ENCODE measurements at regions not wholly inside any gene's neighbourhood (a gene's known extent, or its start where the extent isn't known, plus 50 kb on each side); places are given as distances from the start of the nearest gene placed in this dataset.

DNA sequence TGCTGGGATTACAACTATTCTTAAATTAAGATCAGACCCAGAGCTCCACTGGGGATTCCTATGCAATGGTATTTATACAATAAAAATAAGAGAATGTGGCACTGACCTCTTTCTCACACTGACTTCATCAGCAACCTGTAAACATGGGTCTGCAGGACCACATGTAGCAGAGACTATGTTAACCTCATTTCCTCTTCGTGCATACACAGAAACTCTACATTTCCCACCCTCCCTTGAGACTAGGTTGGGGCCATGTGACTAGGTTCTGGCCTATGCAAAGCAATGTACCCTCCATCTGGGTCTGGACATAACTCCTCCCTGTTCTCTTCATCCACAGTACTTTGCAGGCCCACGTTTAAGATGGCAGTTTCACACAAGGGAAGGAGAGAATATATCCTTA, 514.4 kb upstream of the CHAC2 start:
- H3K4me3 Mint-ChIP-seq = no peak overlapping the region
- Histone ChIP-seq H3K9me3 (no peaks in the 10 kb centered on the region), H3K4me1 (ENCODE audit: control insufficient read depth in 1 of 2, extremely low read depth in 1 of 2, insufficient read depth in 2 of 2, low read length in 2 of 2) (no peaks in the 10 kb centered on the region), H3K36me3 (ENCODE audit: control insufficient read depth in 2 of 2, extremely low read depth in 1 of 2, insufficient read depth in 1 of 2, low read length in 1 of 2) (no peaks in the 10 kb centered on the region), H3K27me3 (replicated peaks in 1 of 2; ENCODE audit: control insufficient read depth in 2 of 2, extremely low read depth in 1 of 2, insufficient read depth in 2 of 2, low read length in 1 of 2) (no peaks in the 10 kb centered on the region), H3K4me3 (ENCODE audit: control insufficient read depth in 1 of 2, extremely low read depth in 1 of 2, low read length in 1 of 2) (no peak overlapping the region), H3K27ac (ENCODE audit: low read length) (no peak overlapping the region)
- ATAC-seq (replicated peaks in 1 of 4) (no peak), DNase-seq (no peak)
- no peak overlapping the region for H3K27ac Mint-ChIP-seq
- peaks cover 0 to 6% (median 0%) of the 10 kb centered on the region in 3 donors for H3K9me3 Mint-ChIP-seq
- H3K4me1 Mint-ChIP-seq = peaks cover 0 to 7% (median 0%) of the 10 kb centered on the region in 3 donors
- no peaks in the 10 kb centered on the region for H3K36me3 Mint-ChIP-seq
- POLR2A ChIA-PET = no interaction called here
- CTCF ChIA-PET = interaction anchor here in 1 of 2 donors (0.7 kb wide), 1 partner anchor 17 kb away, joined by 3 read pairs; no protein-coding TSS in a partner anchor
- WGBS (ENCODE audit: insufficient coverage) = 20% methylated on average over 1 of the region's 2 CpGs
- no peaks in the 10 kb centered on the region for H3K27me3 Mint-ChIP-seq

DNA sequence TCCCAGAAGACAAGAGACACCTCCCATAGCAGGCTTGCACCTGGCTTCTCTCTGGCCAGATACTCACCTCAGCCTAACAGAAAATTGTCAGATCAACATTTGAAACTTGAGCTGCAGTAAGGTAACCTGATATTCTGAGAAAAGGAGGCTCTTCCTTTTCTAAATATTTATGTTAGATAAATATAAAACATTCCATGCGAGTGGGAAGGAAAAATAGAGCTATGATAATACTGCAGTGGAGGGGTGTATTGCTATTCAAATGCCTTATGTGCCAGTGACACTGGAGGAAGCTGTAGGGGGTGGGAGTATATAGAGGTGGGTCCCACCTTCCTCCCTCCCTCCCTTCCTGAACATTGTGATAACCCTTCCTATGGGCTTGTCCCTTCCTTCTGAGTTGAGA, 515.5 kb upstream of the CHAC2 start:
- ChIA-PET POLR2A (no interaction called here), CTCF (no interaction called here)
- H3K4me1 Mint-ChIP-seq = peaks cover 0 to 7% (median 0%) of the 10 kb centered on the region in 3 donors
- H3K4me3 Mint-ChIP-seq = no peak overlapping the region
- Histone ChIP-seq H3K27ac (ENCODE audit: low read length) (no peak overlapping the region), H3K4me1 (ENCODE audit: control insufficient read depth in 1 of 2, extremely low read depth in 1 of 2, insufficient read depth in 2 of 2, low read length in 2 of 2) (no peaks in the 10 kb centered on the region), H3K36me3 (ENCODE audit: control insufficient read depth in 2 of 2, extremely low read depth in 1 of 2, insufficient read depth in 1 of 2, low read length in 1 of 2) (no peaks in the 10 kb centered on the region), H3K27me3 (replicated peaks in 1 of 2; ENCODE audit: control insufficient read depth in 2 of 2, extremely low read depth in 1 of 2, insufficient read depth in 2 of 2, low read length in 1 of 2) (no peaks in the 10 kb centered on the region), H3K4me3 (ENCODE audit: control insufficient read depth in 1 of 2, extremely low read depth in 1 of 2, low read length in 1 of 2) (no peak overlapping the region), H3K9me3 (no peaks in the 10 kb centered on the region)
- no peaks in the 10 kb centered on the region for H3K36me3 Mint-ChIP-seq
- DNase-seq (no peak), ATAC-seq (replicated peaks in 1 of 4) (no peak)
- no CpG with 5 or more reads among the region's 1 CpG for WGBS (ENCODE audit: insufficient coverage)
- peaks cover 0 to 4% (median 0%) of the 10 kb centered on the region in 3 donors for H3K9me3 Mint-ChIP-seq
- H3K27ac Mint-ChIP-seq = no peak overlapping the region
- H3K27me3 Mint-ChIP-seq = no peaks in the 10 kb centered on the region

DNA sequence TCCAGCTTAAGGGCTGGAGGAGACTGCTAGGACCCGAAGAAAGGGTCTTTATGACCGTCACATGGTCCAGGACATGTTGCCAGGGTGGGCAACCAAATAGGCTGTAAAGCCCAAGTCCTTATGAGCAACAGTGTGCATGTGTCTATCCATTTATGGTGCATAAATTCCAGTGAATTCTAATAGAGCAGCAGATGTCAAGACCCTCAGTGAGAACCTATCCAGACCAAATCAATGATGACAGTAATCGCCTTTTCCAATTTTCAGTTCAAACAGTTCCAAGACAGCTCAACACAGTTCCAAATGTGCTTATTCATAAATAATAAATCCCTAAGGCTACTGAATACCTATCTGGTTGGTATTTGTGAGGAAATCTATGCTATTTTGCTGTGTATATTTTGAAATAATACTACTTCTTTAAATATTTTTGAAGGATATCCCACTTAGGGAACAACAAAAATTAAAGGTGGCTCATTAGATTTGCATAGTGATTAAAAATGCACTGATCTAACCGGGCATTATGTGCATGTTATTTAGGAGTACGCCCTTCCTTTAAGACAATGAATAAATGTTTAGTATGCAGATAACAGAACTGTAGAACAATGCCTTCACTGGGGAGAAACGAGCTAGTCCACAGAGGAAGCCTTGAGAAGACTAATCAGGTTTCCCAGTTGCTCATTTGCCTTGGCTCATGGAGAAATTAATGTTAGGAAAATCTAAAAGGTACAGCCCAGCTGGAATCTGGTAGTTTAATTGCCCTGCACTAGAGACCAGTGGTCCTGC, 519.5 kb upstream of the CHAC2 start:
- ChIA-PET POLR2A (no interaction called here), CTCF (no interaction called here)
- no peaks in the 10 kb centered on the region for H3K36me3 Mint-ChIP-seq
- no peak overlapping the region for H3K27ac Mint-ChIP-seq
- peaks cover 0 to 4% (median 0%) of the 10 kb centered on the region in 3 donors for H3K4me1 Mint-ChIP-seq
- no peaks in the 10 kb centered on the region for H3K27me3 ChIP-seq (replicated peaks in 1 of 2; ENCODE audit: control insufficient read depth in 2 of 2, extremely low read depth in 1 of 2, insufficient read depth in 2 of 2, low read length in 1 of 2)
- WGBS (ENCODE audit: insufficient coverage) = 82% methylated on average over 4 of the region's 6 CpGs
- no peak for ATAC-seq (replicated peaks in 1 of 4)
- H3K4me3 ChIP-seq (ENCODE audit: control insufficient read depth in 1 of 2, extremely low read depth in 1 of 2, low read length in 1 of 2) = no peak overlapping the region
- no peaks in the 10 kb centered on the region for H3K27me3 Mint-ChIP-seq
- DNase-seq = no peak
- H3K36me3 ChIP-seq (ENCODE audit: control insufficient read depth in 2 of 2, extremely low read depth in 1 of 2, insufficient read depth in 1 of 2, low read length in 1 of 2) = no peaks in the 10 kb centered on the region
- H3K27ac ChIP-seq (ENCODE audit: low read length) = no peak overlapping the region
- peaks cover 0 to 4% (median 0%) of the 10 kb centered on the region in 3 donors for H3K9me3 Mint-ChIP-seq
- H3K4me3 Mint-ChIP-seq = no peak overlapping the region
- H3K4me1 ChIP-seq (ENCODE audit: control insufficient read depth in 1 of 2, extremely low read depth in 1 of 2, insufficient read depth in 2 of 2, low read length in 2 of 2) = no peaks in the 10 kb centered on the region
- no peaks in the 10 kb centered on the region for H3K9me3 ChIP-seq

DNA sequence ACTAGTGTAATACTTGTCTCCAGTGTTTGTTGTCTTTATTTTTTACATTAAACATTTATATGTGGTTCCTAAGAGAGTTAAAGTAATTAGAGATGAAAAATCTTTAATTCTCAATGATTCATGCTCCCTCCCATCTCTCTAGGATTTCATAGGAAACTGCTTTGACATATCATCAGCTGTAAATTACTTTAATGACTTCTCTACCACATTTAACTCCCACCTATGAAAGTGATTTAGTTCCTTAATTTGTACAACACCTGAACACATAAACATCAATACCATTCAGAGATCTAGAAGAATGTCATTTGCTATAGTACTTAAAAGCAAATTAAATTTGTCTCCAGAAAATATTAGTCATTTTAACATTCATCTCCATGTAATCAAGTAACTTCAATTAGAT, 524.2 kb upstream of the CHAC2 start:
- no peak for ATAC-seq (replicated peaks in 1 of 4)
- Histone ChIP-seq H3K36me3 (ENCODE audit: control insufficient read depth in 2 of 2, extremely low read depth in 1 of 2, insufficient read depth in 1 of 2, low read length in 1 of 2) (no peaks in the 10 kb centered on the region), H3K27ac (ENCODE audit: low read length) (no peak overlapping the region), H3K27me3 (replicated peaks in 1 of 2; ENCODE audit: control insufficient read depth in 2 of 2, extremely low read depth in 1 of 2, insufficient read depth in 2 of 2, low read length in 1 of 2) (no peaks in the 10 kb centered on the region), H3K4me1 (ENCODE audit: control insufficient read depth in 1 of 2, extremely low read depth in 1 of 2, insufficient read depth in 2 of 2, low read length in 2 of 2) (no peaks in the 10 kb centered on the region), H3K9me3 (no peaks in the 10 kb centered on the region), H3K4me3 (ENCODE audit: control insufficient read depth in 1 of 2, extremely low read depth in 1 of 2, low read length in 1 of 2) (no peak overlapping the region)
- no peaks in the 10 kb centered on the region for H3K4me1 Mint-ChIP-seq
- ChIA-PET POLR2A (no interaction called here), CTCF (no interaction called here)
- H3K27ac Mint-ChIP-seq = no peak overlapping the region
- no peaks in the 10 kb centered on the region for H3K27me3 Mint-ChIP-seq
- H3K36me3 Mint-ChIP-seq = no peaks in the 10 kb centered on the region
- no peak overlapping the region for H3K4me3 Mint-ChIP-seq
- no peaks in the 10 kb centered on the region for H3K9me3 Mint-ChIP-seq
- no peak for DNase-seq

DNA sequence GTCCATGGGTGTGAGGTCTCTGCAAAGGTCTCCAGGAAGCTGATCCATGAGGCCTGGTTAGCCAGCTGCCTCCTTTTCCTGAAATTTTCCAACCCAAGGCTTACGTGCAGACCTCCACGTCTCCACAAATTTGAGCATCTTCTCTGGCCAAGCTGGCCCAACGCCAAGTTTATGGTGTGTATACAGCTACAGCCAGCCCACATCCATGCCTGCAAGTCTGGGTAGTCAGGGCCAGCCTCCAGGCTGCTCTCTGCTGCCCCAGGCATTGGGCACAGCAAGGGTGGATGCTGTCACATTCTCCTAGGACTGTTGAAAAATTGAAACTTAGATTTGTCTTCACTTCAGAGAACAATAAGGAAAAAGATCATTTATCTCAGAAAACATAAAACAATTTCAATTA, 525.5 kb upstream of the CHAC2 start:
- DNase-seq (no peak), ATAC-seq (replicated peaks in 1 of 4) (no peak)
- Histone ChIP-seq H3K4me3 (ENCODE audit: control insufficient read depth in 1 of 2, extremely low read depth in 1 of 2, low read length in 1 of 2) (no peak overlapping the region), H3K27ac (ENCODE audit: low read length) (no peak overlapping the region), H3K9me3 (no peaks in the 10 kb centered on the region), H3K27me3 (replicated peaks in 1 of 2; ENCODE audit: control insufficient read depth in 2 of 2, extremely low read depth in 1 of 2, insufficient read depth in 2 of 2, low read length in 1 of 2) (no peaks in the 10 kb centered on the region), H3K4me1 (ENCODE audit: control insufficient read depth in 1 of 2, extremely low read depth in 1 of 2, insufficient read depth in 2 of 2, low read length in 2 of 2) (no peaks in the 10 kb centered on the region), H3K36me3 (ENCODE audit: control insufficient read depth in 2 of 2, extremely low read depth in 1 of 2, insufficient read depth in 1 of 2, low read length in 1 of 2) (no peaks in the 10 kb centered on the region)
- POLR2A ChIA-PET = no interaction called here
- CTCF ChIA-PET = no interaction called here
- 67% methylated on average over 1 of the region's 3 CpGs for WGBS (ENCODE audit: insufficient coverage)
- Mint-ChIP-seq H3K27ac (no peak overlapping the region), H3K4me1 (no peaks in the 10 kb centered on the region), H3K9me3 (no peaks in the 10 kb centered on the region), H3K27me3 (no peaks in the 10 kb centered on the region), H3K4me3 (no peak overlapping the region), H3K36me3 (no peaks in the 10 kb centered on the region)

DNA sequence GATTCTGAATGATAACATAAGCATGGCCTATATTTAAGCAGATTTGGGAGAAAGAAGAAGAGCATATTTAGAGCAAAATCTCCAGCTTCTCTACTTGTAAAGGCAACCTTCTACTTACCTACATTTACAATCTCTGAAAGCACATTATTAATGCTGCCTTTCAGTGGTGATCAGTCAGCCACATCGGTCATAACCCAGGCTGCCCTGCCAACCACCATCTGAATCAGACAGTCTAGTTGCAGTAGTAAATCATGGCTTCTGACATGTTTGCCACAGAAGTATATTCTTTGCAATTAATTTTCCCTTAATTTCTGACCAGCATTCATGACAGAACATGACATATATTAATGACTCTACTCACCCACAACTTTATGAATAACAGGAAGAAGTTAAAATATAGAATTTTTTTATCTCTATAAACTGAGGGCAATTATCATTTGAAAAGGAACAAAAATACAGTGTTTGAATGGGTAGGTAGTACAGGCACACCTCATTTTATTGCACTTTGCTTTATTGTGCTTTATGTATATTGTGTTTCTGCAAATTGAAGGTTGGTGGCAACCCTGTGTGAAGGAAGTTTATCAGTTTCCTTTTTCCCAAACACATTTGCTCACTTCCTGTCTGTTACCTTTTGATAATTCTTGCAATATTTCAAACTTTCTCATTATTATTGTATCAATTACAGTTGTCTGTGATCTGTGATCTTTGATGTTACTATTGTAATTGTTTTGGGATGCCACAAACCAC, 531.6 kb upstream of the CHAC2 start:
- H3K9me3 Mint-ChIP-seq = no peaks in the 10 kb centered on the region
- WGBS (ENCODE audit: insufficient coverage) = 0% methylated on average over 1 of the region's 1 CpG
- no peak overlapping the region for H3K4me3 Mint-ChIP-seq

More for the DNA sequence above, 531.6 kb upstream of the CHAC2 start:
- peaks cover 0 to 7% of the 10 kb centered on the region in 2 donors for H3K27me3 Mint-ChIP-seq
- Histone ChIP-seq H3K9me3 (no peaks in the 10 kb centered on the region), H3K36me3 (ENCODE audit: control insufficient read depth in 2 of 2, extremely low read depth in 1 of 2, insufficient read depth in 1 of 2, low read length in 1 of 2) (no peaks in the 10 kb centered on the region), H3K27ac (ENCODE audit: low read length) (no peak overlapping the region), H3K4me3 (ENCODE audit: control insufficient read depth in 1 of 2, extremely low read depth in 1 of 2, low read length in 1 of 2) (no peak overlapping the region), H3K4me1 (ENCODE audit: control insufficient read depth in 1 of 2, extremely low read depth in 1 of 2, insufficient read depth in 2 of 2, low read length in 2 of 2) (peaks cover 0 to 6% of the 10 kb centered on the region in 2 experiments), H3K27me3 (replicated peaks in 1 of 2; ENCODE audit: control insufficient read depth in 2 of 2, extremely low read depth in 1 of 2, insufficient read depth in 2 of 2, low read length in 1 of 2) (no peaks in the 10 kb centered on the region)
- ChIA-PET CTCF (interaction anchor here in 1 of 2 donors (1.1 kb wide), 1 partner anchor 17 kb away, joined by 3 read pairs; no protein-coding TSS in a partner anchor), POLR2A (no interaction called here)
- H3K27ac Mint-ChIP-seq = no peak overlapping the region
- H3K36me3 Mint-ChIP-seq = no peaks in the 10 kb centered on the region
- DNase-seq (no peak), ATAC-seq (replicated peaks in 1 of 4) (no peak)
- peaks cover 0 to 33% (median 11%) of the 10 kb centered on the region in 3 donors for H3K4me1 Mint-ChIP-seq
